Endothelial cell (in vitro differentiated cells): ENCODE measurements at regions not wholly inside any gene's neighbourhood (a gene's known extent, or its start where the extent isn't known, plus 50 kb on each side); places are given as distances from the start of the nearest gene placed in this dataset.

Source experiments
- DNase-seq: peaks from one replicate; pipeline ENCODE4 v3.0.0; 2021; ENCODE audit warnings: low spot score
- H3K27ac Mint-ChIP-seq: one replicate; pipeline ENCODE4 v1.8.0; 2021; ENCODE audit warnings: mixed read lengths, inconsistent platforms; ENCODE audit not compliant: unreplicated experiment
- H3K27me3 Mint-ChIP-seq: one replicate; pipeline ENCODE4 v1.8.0; 2021; ENCODE audit warnings: mild to moderate bottlenecking, moderate library complexity, mixed read lengths, inconsistent platforms; ENCODE audit not compliant: unreplicated experiment
- H3K36me3 Mint-ChIP-seq: one replicate; pipeline ENCODE4 v1.8.0; 2021; ENCODE audit warnings: mild to moderate bottlenecking, low read depth, mixed read lengths, inconsistent platforms; ENCODE audit not compliant: unreplicated experiment
- H3K4me1 Mint-ChIP-seq: one replicate; pipeline ENCODE4 v1.8.0; 2021; ENCODE audit warnings: mild to moderate bottlenecking, mixed read lengths, inconsistent platforms; ENCODE audit not compliant: unreplicated experiment
- H3K4me3 Mint-ChIP-seq: one replicate; pipeline ENCODE4 v1.8.0; 2021; ENCODE audit warnings: mild to moderate bottlenecking, mixed read lengths, inconsistent platforms; ENCODE audit not compliant: unreplicated experiment
- H3K9me3 Mint-ChIP-seq: one replicate; pipeline ENCODE4 v1.8.0; 2021; ENCODE audit warnings: mixed read lengths, inconsistent platforms; ENCODE audit not compliant: unreplicated experiment
- CTCF ChIP-seq: fragments of 200-600 bp; sonication (generic); IDR thresholded peaks from one replicate; pipeline ENCODE4 v1.5.0; 2021; ENCODE audit warnings: antibody characterized with exemption; ENCODE audit not compliant: unreplicated experiment

GRCh38 chr1:214895011-214895600 is 187.4 kb upstream of the KCNK2 start:
- DNase-seq = no peak
- peaks cover 8% of the 10 kb centered on the region for H3K4me1 Mint-ChIP-seq
- H3K27ac Mint-ChIP-seq = no peak overlapping the region
- TF ChIP-seq CTCF = no peak
- H3K36me3 Mint-ChIP-seq = no peaks in the 10 kb centered on the region
- no peaks in the 10 kb centered on the region for H3K27me3 Mint-ChIP-seq
- no peaks in the 10 kb centered on the region for H3K9me3 Mint-ChIP-seq
- H3K4me3 Mint-ChIP-seq = no peak overlapping the region

- no peaks in the 10 kb centered on the region for H3K9me3 Mint-ChIP-seq
- H3K36me3 Mint-ChIP-seq = no peaks in the 10 kb centered on the region
- no peak overlapping the region for H3K27ac Mint-ChIP-seq
- H3K27me3 Mint-ChIP-seq = no peaks in the 10 kb centered on the region
- H3K4me1 Mint-ChIP-seq = peaks cover 8% of the 10 kb centered on the region
- no peak overlapping the region for H3K4me3 Mint-ChIP-seq
- TF ChIP-seq CTCF = no peak
- DNase-seq = no peak
Measured at GRCh38 chr1:214896921-214897320, 185.6 kb upstream of the KCNK2 start.

- no peaks in the 10 kb centered on the region for H3K9me3 Mint-ChIP-seq
- H3K27ac Mint-ChIP-seq = no peak overlapping the region
- peaks cover 8% of the 10 kb centered on the region for H3K4me1 Mint-ChIP-seq
- no peak overlapping the region for H3K4me3 Mint-ChIP-seq
- no peaks in the 10 kb centered on the region for H3K27me3 Mint-ChIP-seq
- TF ChIP-seq CTCF = no peak
- DNase-seq = no peak
- H3K36me3 Mint-ChIP-seq = no peaks in the 10 kb centered on the region
Measured at GRCh38 chr1:214897581-214897980, 185.0 kb upstream of the KCNK2 start.

- Mint-ChIP-seq H3K27me3 (no peaks in the 10 kb centered on the region), H3K4me3 (no peak overlapping the region), H3K4me1 (peaks cover 8% of the 10 kb centered on the region), H3K27ac (no peak overlapping the region), H3K36me3 (no peaks in the 10 kb centered on the region), H3K9me3 (no peaks in the 10 kb centered on the region)
- TF ChIP-seq CTCF = no peak
- DNase-seq = no peak
Measured at GRCh38 chr1:214898161-214898560, 184.4 kb upstream of the KCNK2 start.

- no peak for TF ChIP-seq CTCF
- Mint-ChIP-seq H3K27me3 (no peaks in the 10 kb centered on the region), H3K9me3 (no peaks in the 10 kb centered on the region), H3K4me1 (peaks cover 8% of the 10 kb centered on the region), H3K36me3 (no peaks in the 10 kb centered on the region), H3K4me3 (no peak overlapping the region), H3K27ac (no peak overlapping the region)
- DNase-seq = no peak
Measured at GRCh38 chr1:214898718-214899117, 183.8 kb upstream of the KCNK2 start.
